Natural killer cell (primary cell): ENCODE measurements at regions not wholly inside any gene's neighbourhood (a gene's known extent, or its start where the extent isn't known, plus 50 kb on each side); places are given as distances from the start of the nearest gene placed in this dataset.

Experiments
- ATAC-seq, 3 donors: fragments of 150-1000 bp in 2 of 3; fragments of 200-7000 bp in 1 of 3; cut with Tn5 transposase; 1 replicate in 1 of 3; 2 replicates in 2 of 3; pipeline ENCODE4 v1.10.0; 2021; ENCODE audit warnings: mild to moderate bottlenecking in 2 of 3, moderate library complexity in 2 of 3
- DNase-seq, 2 donors: peaks; one replicate each; pipeline versions ENCODE4 v3.0.0 to v3.0.0-alpha.2; 2013 to 2021; ENCODE audit warnings: mixed read lengths in 1 of 2
- H3K27ac ChIP-seq: one replicate; pipeline ENCODE4 v1.5.1; 2013; ENCODE audit warnings: mild to moderate bottlenecking, low read length
- H3K27me3 ChIP-seq: one replicate; pipeline ENCODE4 v1.6.1; 2013; ENCODE audit warnings: low read length; ENCODE audit not compliant: control insufficient read depth, insufficient read depth
- H3K36me3 ChIP-seq: one replicate; pipeline ENCODE4 v1.6.1; 2013; ENCODE audit warnings: low read length; ENCODE audit not compliant: control insufficient read depth, insufficient read depth
- H3K4me1 ChIP-seq: one replicate; pipeline ENCODE4 v1.6.1; 2013; ENCODE audit warnings: low read length; ENCODE audit not compliant: control insufficient read depth, insufficient read depth
- H3K4me3 ChIP-seq: one replicate; pipeline ENCODE4 v1.5.1; 2013; ENCODE audit warnings: low read length
- H3K9me3 ChIP-seq: one replicate; pipeline ENCODE4 v1.6.1; 2013; ENCODE audit warnings: low read length; ENCODE audit not compliant: control insufficient read depth, insufficient read depth
- H3K27ac Mint-ChIP-seq, 2 donors: one replicate each; pipeline ENCODE4 v1.8.0; 2022; ENCODE audit warnings: mild to moderate bottlenecking in 2 of 2, mixed read lengths in 2 of 2, moderate library complexity in 1 of 2
- H3K27me3 Mint-ChIP-seq, 2 donors: one replicate each; pipeline ENCODE4 v1.8.0; 2022; ENCODE audit warnings: low read depth in 2 of 2, mixed read lengths in 2 of 2
- H3K36me3 Mint-ChIP-seq: one replicate; pipeline ENCODE4 v1.8.0; 2022; ENCODE audit warnings: mixed read lengths
- H3K4me1 Mint-ChIP-seq, 2 donors: one replicate each; pipeline ENCODE4 v1.8.0; 2022; ENCODE audit warnings: mixed read lengths in 2 of 2
- H3K4me3 Mint-ChIP-seq: one replicate; pipeline ENCODE4 v1.8.0; 2022; ENCODE audit warnings: mild to moderate bottlenecking, moderate library complexity, mixed read lengths
- H3K9me3 Mint-ChIP-seq, 2 donors: one replicate each; pipeline ENCODE4 v1.8.0; 2022; ENCODE audit warnings: mixed read lengths in 2 of 2
- WGBS: methylation state at CpG from one replicate; pipeline ENCODE4 v1.1.7; 2013; ENCODE audit warnings: missing lambda C conversion rate; ENCODE audit not compliant: insufficient coverage; 5-methylcytosine and 5-hydroxymethylcytosine counted together
- intact Hi-C: fragments of 100-400 bp; cut with micrococcal nuclease; formaldehyde crosslinking; loops from one replicate; pipeline ENCODE4 v1.14.2; 2022
- TF ChIP-seq, protein P1 (sequence below): fragments of 200-600 bp; IDR thresholded peaks from one replicate; pipeline ENCODE4 v1.8.0; 2022; ENCODE audit warnings: antibody characterized with exemption

DNA sequence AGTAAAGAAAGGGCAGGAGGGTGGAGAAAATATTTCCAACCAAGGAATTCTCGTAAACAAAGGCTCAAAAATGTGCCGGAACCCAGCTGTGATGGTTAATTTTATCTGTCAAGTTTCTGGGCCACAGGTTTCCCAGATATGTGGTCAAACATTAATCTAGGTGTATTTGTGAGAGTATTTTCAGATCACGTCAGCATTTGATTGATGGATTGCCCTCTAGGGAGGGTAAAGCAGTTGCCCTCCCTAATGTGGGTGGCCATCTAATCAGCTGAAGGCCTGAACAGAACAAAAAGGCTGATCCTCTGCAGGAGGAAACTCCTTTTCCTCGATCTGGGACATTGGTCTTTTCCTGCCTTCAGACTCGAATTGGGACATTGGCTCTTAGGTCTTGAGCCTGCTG lies 298.7 kb upstream of the TCF21 start:
- H3K27ac ChIP-seq = no peak overlapping the region
- DNase-seq = no peak
- Mint-ChIP-seq H3K9me3 (peaks cover 0 to 4% of the 10 kb centered on the region in 2 donors), H3K4me3 (no peak overlapping the region), H3K36me3 (no peaks in the 10 kb centered on the region), H3K27me3 (no peaks in the 10 kb centered on the region), H3K27ac (no peak overlapping the region), H3K4me1 (no peaks in the 10 kb centered on the region)
- no peaks in the 10 kb centered on the region for H3K27me3 ChIP-seq
- H3K4me1 ChIP-seq = no peaks in the 10 kb centered on the region
- TF ChIP-seq, protein P1, sequence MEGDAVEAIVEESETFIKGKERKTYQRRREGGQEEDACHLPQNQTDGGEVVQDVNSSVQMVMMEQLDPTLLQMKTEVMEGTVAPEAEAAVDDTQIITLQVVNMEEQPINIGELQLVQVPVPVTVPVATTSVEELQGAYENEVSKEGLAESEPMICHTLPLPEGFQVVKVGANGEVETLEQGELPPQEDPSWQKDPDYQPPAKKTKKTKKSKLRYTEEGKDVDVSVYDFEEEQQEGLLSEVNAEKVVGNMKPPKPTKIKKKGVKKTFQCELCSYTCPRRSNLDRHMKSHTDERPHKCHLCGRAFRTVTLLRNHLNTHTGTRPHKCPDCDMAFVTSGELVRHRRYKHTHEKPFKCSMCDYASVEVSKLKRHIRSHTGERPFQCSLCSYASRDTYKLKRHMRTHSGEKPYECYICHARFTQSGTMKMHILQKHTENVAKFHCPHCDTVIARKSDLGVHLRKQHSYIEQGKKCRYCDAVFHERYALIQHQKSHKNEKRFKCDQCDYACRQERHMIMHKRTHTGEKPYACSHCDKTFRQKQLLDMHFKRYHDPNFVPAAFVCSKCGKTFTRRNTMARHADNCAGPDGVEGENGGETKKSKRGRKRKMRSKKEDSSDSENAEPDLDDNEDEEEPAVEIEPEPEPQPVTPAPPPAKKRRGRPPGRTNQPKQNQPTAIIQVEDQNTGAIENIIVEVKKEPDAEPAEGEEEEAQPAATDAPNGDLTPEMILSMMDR = no peak
- 70% methylated on average over 5 of the region's 5 CpGs for WGBS
- H3K4me3 ChIP-seq = no peak overlapping the region
- no peaks in the 10 kb centered on the region for H3K36me3 ChIP-seq
- intact Hi-C loops = no loop called here
- no peak for ATAC-seq
- no peaks in the 10 kb centered on the region for H3K9me3 ChIP-seq

DNA sequence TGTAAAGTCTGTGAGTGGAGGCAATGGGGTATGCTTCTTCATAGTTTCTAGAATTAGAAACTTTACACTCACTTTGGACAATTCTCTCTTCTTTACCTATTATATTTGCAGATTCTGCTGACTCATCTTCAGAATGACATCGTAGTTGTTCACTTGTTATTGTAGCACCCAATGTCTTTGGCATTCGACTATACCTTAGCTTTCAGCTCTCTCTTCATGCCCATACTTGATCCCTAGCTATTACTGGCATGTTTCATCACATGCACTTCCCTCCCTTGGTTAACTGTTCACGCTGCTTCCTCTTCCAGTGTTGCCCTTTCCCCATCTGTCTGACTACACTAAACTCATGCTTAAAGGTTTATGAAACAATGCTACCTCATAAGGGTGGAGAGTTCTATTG lies 298.1 kb upstream of the TCF21 start:
- ATAC-seq (no peak), DNase-seq (no peak)
- no peaks in the 10 kb centered on the region for H3K4me1 Mint-ChIP-seq
- Histone ChIP-seq H3K36me3 (no peaks in the 10 kb centered on the region), H3K4me1 (no peaks in the 10 kb centered on the region), H3K4me3 (no peak overlapping the region), H3K9me3 (no peaks in the 10 kb centered on the region), H3K27ac (no peak overlapping the region), H3K27me3 (no peaks in the 10 kb centered on the region)
- no peak overlapping the region for H3K27ac Mint-ChIP-seq
- peaks cover 0 to 4% of the 10 kb centered on the region in 2 donors for H3K9me3 Mint-ChIP-seq
- no peak overlapping the region for H3K4me3 Mint-ChIP-seq
- H3K36me3 Mint-ChIP-seq = no peaks in the 10 kb centered on the region
- intact Hi-C loops = no loop called here
- no peaks in the 10 kb centered on the region for H3K27me3 Mint-ChIP-seq
- TF ChIP-seq, protein P1 = no peak
- 63% methylated on average over 3 of the region's 3 CpGs for WGBS

DNA sequence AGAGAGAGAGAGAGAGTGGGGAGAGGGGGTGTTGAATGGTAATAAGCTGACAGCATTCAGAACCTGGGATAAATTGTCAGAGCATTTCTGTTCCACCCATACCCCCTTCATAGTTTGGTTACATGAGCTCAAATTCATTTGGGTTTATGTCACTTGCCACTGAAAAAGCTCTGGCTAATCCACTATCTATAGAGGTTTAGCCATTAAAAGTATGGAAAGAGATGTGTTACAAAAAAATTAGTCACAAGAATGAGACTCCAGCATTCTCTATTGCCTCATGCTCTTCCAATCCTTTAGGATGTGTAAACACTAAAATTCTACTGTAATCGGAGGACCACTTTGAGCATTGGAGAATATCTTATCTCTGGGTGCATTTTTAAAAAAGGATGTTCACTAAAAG lies 297.6 kb upstream of the TCF21 start:
- no peak overlapping the region for H3K27ac ChIP-seq
- Mint-ChIP-seq H3K36me3 (no peaks in the 10 kb centered on the region), H3K9me3 (peaks cover 0 to 4% of the 10 kb centered on the region in 2 donors), H3K4me1 (no peaks in the 10 kb centered on the region), H3K27ac (no peak overlapping the region), H3K4me3 (no peak overlapping the region), H3K27me3 (no peaks in the 10 kb centered on the region)
- intact Hi-C loops = no loop called here
- no peaks in the 10 kb centered on the region for H3K9me3 ChIP-seq
- no peak for DNase-seq
- no peaks in the 10 kb centered on the region for H3K27me3 ChIP-seq
- TF ChIP-seq, protein P1 = no peak
- ATAC-seq = no peak
- H3K36me3 ChIP-seq = no peaks in the 10 kb centered on the region
- H3K4me1 ChIP-seq = no peaks in the 10 kb centered on the region
- whole genome bisulfite sequencing = 88% methylated on average over 1 of the region's 1 CpG
- no peak overlapping the region for H3K4me3 ChIP-seq

DNA sequence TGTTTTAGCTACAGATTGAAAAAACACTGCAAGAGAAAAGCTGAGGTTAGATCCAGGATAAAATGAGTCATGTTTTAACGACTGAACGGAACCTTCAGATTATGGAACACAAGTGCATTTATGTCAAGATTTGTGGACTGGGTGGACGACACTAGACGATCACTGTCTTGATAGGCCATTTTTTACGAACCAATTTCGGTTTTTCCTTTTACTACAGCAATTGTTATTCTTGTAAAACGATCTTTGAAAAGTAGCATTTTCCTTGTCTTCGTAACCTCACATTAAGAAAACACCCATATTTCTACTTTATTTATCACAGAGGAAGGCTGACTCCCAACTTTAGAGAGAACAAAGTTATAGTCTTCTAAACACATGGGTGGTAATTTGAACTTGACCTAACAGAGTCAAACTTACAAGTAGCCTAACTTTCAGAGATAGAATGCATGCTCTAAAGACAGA lies 294.2 kb upstream of the TCF21 start:
- H3K4me1 ChIP-seq = no peaks in the 10 kb centered on the region
- H3K4me3 Mint-ChIP-seq = no peak overlapping the region
- DNase-seq = no peak
- H3K27me3 ChIP-seq = no peaks in the 10 kb centered on the region
- H3K27ac Mint-ChIP-seq = no peak overlapping the region
- no peaks in the 10 kb centered on the region for H3K36me3 ChIP-seq
- no peaks in the 10 kb centered on the region for H3K4me1 Mint-ChIP-seq
- H3K4me3 ChIP-seq = no peak overlapping the region
- ATAC-seq = no peak
- H3K27me3 Mint-ChIP-seq = no peaks in the 10 kb centered on the region
- TF ChIP-seq, protein P1 = no peak
- no peaks in the 10 kb centered on the region for H3K36me3 Mint-ChIP-seq
- no peak overlapping the region for H3K27ac ChIP-seq
- H3K9me3 Mint-ChIP-seq = peaks cover 0 to 4% of the 10 kb centered on the region in 2 donors
- H3K9me3 ChIP-seq = no peaks in the 10 kb centered on the region
- intact Hi-C loops = no loop called here
- WGBS = 76% methylated on average over 8 of the region's 8 CpGs
